HG02798 (cell line): ENCODE measurements at regions not wholly inside any gene's neighbourhood (a gene's known extent, or its start where the extent isn't known, plus 50 kb on each side); places are given as distances from the start of the nearest gene placed in this dataset.
"Not testable (repeated sequence)": the region's sequence is repeated elsewhere in the genome, so short reads cannot be mapped to it uniquely, and the experiment has no call there.

Experiments used
- ATAC-seq: cut with Tn5 transposase; IDR thresholded peaks from one replicate; pipeline ENCODE4 v1.9.1; 2021; ENCODE audit warnings: mild to moderate bottlenecking; ENCODE audit not compliant: unreplicated experiment, poor library complexity

GRCh38 chrX:67213686-67214085, 330.1 kb upstream of the AR start:
- ATAC-seq: not testable (repeated sequence)

- ATAC-seq: no peak
Observed at GRCh38 chrX:67207912-67208311, 335.9 kb upstream of the AR start.

- ATAC-seq: no peak
Observed at GRCh38 chrX:67159437-67159836, 384.4 kb upstream of the AR start.

GRCh38 chrX:67114635-67115034, 429.2 kb upstream of the AR start:
- ATAC-seq: no peak

- ATAC-seq: no peak
Observed at GRCh38 chrX:67105758-67106116, 438.1 kb upstream of the AR start.

- no peak for ATAC-seq
Observed at GRCh38 chrX:67104982-67105757, 438.7 kb upstream of the AR start.

GRCh38 chrX:67100031-67100884, 443.6 kb upstream of the AR start:
- ATAC-seq: no peak

- ATAC-seq: no peak
Observed at GRCh38 chrX:67094061-67094460, 449.8 kb upstream of the AR start.

- ATAC-seq: no peak
Observed at GRCh38 chrX:67050760-67051159, 411.9 kb upstream of the EDA2R start.

- ATAC-seq: no peak
Observed at GRCh38 chrX:67044866-67045265, 406.0 kb upstream of the EDA2R start.

GRCh38 chrX:67044029-67044653, 405.3 kb upstream of the EDA2R start:
- no peak for ATAC-seq

- ATAC-seq: no peak
Observed at GRCh38 chrX:67004451-67004850, 365.6 kb upstream of the EDA2R start.

GRCh38 chrX:66994729-66995128, 355.9 kb upstream of the EDA2R start:
- no peak for ATAC-seq

GRCh38 chrX:66992077-66992476, 353.2 kb upstream of the EDA2R start:
- not testable (repeated sequence) for ATAC-seq

- no peak for ATAC-seq
Observed at GRCh38 chrX:66988331-66988730, 349.5 kb upstream of the EDA2R start.

GRCh38 chrX:66961665-66962064, 322.8 kb upstream of the EDA2R start:
- ATAC-seq: no peak

GRCh38 chrX:66931713-66932112, 292.8 kb upstream of the EDA2R start:
- ATAC-seq: no peak

- not testable (repeated sequence) for ATAC-seq
Observed at GRCh38 chrX:66930516-66930915, 291.6 kb upstream of the EDA2R start.

- ATAC-seq: no peak
Observed at GRCh38 chrX:66920296-66920695, 281.4 kb upstream of the EDA2R start.

GRCh38 chrX:66919280-66919832, 280.5 kb upstream of the EDA2R start:
- ATAC-seq: no peak

GRCh38 chrX:66918511-66918910, 279.6 kb upstream of the EDA2R start:
- ATAC-seq: no peak
